ENCODE measurements at regions not wholly inside any gene's neighbourhood (a gene's known extent, or its start where the extent isn't known, plus 50 kb on each side); places are given as distances from the start of the nearest gene placed in this dataset.

GRCh38 chr6:63094947-63095346, 116.3 kb upstream of the FKBP1C start (continued):
- TF ChIP-seq CTCF (IDR thresholded peaks at IDR 0.05) (no peak), GATA2 (CRISPR knock-in tag; IDR thresholded peaks at IDR 0.05) (no peak), NRF1 (IDR thresholded peaks at IDR 0.05; ENCODE audit: low read depth, low read length) (no peak), RAD21 (IDR thresholded peaks at IDR 0.05; ENCODE audit: low read length) (no peak), ZBTB33 (IDR thresholded peaks at IDR 0.05; ENCODE audit: borderline replicate concordance, low read depth) (no peak), MXI1 (IDR thresholded peaks at IDR 0.05; ENCODE audit: low read depth, low read length) (no peak), JUND (IDR thresholded peaks at IDR 0.05) (no peak)

- ChIA-PET POLR2A (no interaction called here), CTCF (no interaction called here)
- WGBS (ENCODE audit: low lambda C conversion rate) = 0% methylated on average over 1 of the region's 1 CpG
- Histone ChIP-seq H3K4me3 (ENCODE audit: low read depth in 2 of 2, low read length in 1 of 2) (no peak overlapping the region), H3K9me2 (no peaks in the 10 kb centered on the region), H3K79me2 (ENCODE audit: insufficient read depth) (no peaks in the 10 kb centered on the region), H3K4me1 (ENCODE audit: control insufficient read depth in 1 of 2, insufficient read depth in 2 of 2, low read depth in 1 of 2, low read length in 1 of 2) (no peaks in the 10 kb centered on the region), H3K4me2 (no peak overlapping the region), H3K9me3 (no peaks in the 10 kb centered on the region), H3F3A (replicated peaks; ENCODE audit: insufficient read depth) (no peaks in the 10 kb centered on the region), H3K27me3 (ENCODE audit: insufficient read depth) (no peaks in the 10 kb centered on the region), H3K9ac (no peak overlapping the region), H3K27ac (ENCODE audit: low read depth in 2 of 2, low read length in 1 of 2) (no peak overlapping the region), H3K36me3 (replicated peaks in 1 of 2; ENCODE audit: control insufficient read depth in 1 of 2, insufficient read depth in 2 of 2, low read length in 1 of 2) (no peaks in the 10 kb centered on the region), H2AFZ (ENCODE audit: low read depth) (no peak overlapping the region), H4K20me1 (ENCODE audit: insufficient read depth) (no peaks in the 10 kb centered on the region)
- DNase-seq = no peak
- TF ChIP-seq NRF1 (IDR thresholded peaks at IDR 0.05; ENCODE audit: low read depth, low read length) (no peak), MEF2A (IDR thresholded peaks at IDR 0.05; ENCODE audit: borderline replicate concordance, low read depth) (no peak), IRF3 (IDR thresholded peaks at IDR 0.05; ENCODE audit: low read depth, low read length) (no peak), USF2 (IDR thresholded peaks at IDR 0.05; ENCODE audit: borderline replicate concordance, low read depth, low read length) (no peak), RAD21 (IDR thresholded peaks at IDR 0.05; ENCODE audit: low read length) (no peak), RXRA (IDR thresholded peaks at IDR 0.05; ENCODE audit: borderline replicate concordance, low read depth) (no peak), ZBTB33 (IDR thresholded peaks at IDR 0.05; ENCODE audit: borderline replicate concordance, low read depth) (no peak), FOXJ3 (CRISPR knock-in tag; IDR thresholded peaks at IDR 0.05) (no peak), TCF12 (IDR thresholded peaks at IDR 0.05) (no peak), TAF1 (IDR thresholded peaks at IDR 0.05; ENCODE audit: borderline replicate concordance, low read depth, low read length) (no peak), CTCF (IDR thresholded peaks at IDR 0.05) (no peak), FOXM1 (IDR thresholded peaks at IDR 0.05; ENCODE audit: low read depth) (no peak), NFIC (IDR thresholded peaks at IDR 0.05; ENCODE audit: borderline replicate concordance) (no peak), GABPA (IDR thresholded peaks at IDR 0.05; ENCODE audit: low read depth) (no peak), GATA2 (CRISPR knock-in tag; IDR thresholded peaks at IDR 0.05) (no peak)
These were observed 114.0 kb upstream of the FKBP1C start for GRCh38 chr6:63097222-63097621.

All from SK-N-SH (cell line).